GM12878 (cell line): ENCODE measurements at regions not wholly inside any gene's neighbourhood (a gene's known extent, or its start where the extent isn't known, plus 50 kb on each side); places are given as distances from the start of the nearest gene placed in this dataset.

ENCODE experiments used
- ATAC-seq: fragments of 200-7000 bp; cut with Tn5 transposase; 3 replicates; pipeline ENCODE4 v1.9.1; 2020; ENCODE audit warnings: mild to moderate bottlenecking, moderate library complexity
- BruUV-seq: library from RNA; stranded (reverse); fragments of 400-500 nt; replicated peaks from 2 replicates; lab custom pipeline; 2021; lab: Mats Ljungman, UMichigan
- CTCF ChIA-PET: fragments of 300-600 bp; sonication (Branson Sonifier 250); formaldehyde crosslinking; extraction: SDS; loops from one replicate; lab custom pipeline; 2021; ENCODE audit warnings: inconsistent platforms; lab: Yijun Ruan, JAX
- POLR2A ChIA-PET: fragments of 350-600 bp; formaldehyde crosslinking; extraction: SDS; loops from one replicate; lab custom pipeline; 2021; ENCODE audit warnings: inconsistent platforms; lab: Charles Lee
- RAD21 ChIA-PET: fragments of 300-600 bp; sonication (Branson Sonifier 250); formaldehyde crosslinking; loops from one replicate; lab custom pipeline; 2023; ENCODE audit warnings: antibody characterized with exemption; ENCODE audit not compliant: unreplicated experiment; lab: Charles Lee
- SMC1A ChIA-PET: fragments of 300-600 bp; sonication (Branson Sonifier 250); formaldehyde crosslinking; loops from one replicate; lab custom pipeline; 2023; ENCODE audit not compliant: unreplicated experiment, uncharacterized antibody; lab: Charles Lee
- DNase-seq: peaks from one replicate; pipeline ENCODE4 v3.0.0-alpha.2; 2011; ENCODE audit warnings: low read depth, low spot score
- FAIRE-seq: peaks from 3 replicates; lab custom pipeline; 2011; peaks lifted over from hg19 to GRCh38; lab: Jason Lieb, UNC
- H2AFZ ChIP-seq: 2 replicates; pipeline ENCODE4 v1.6.0; 2011; ENCODE audit warnings: low read depth, low read length, control low read depth; ENCODE audit not compliant: control insufficient read depth
- H3K27ac ChIP-seq: 2 replicates; pipeline ENCODE4 v1.5.1; 2011; ENCODE audit warnings: control low read depth; ENCODE audit not compliant: control insufficient read depth, insufficient read depth
- H3K27me3 ChIP-seq, 2 experiments: replicated peaks in 1 of 2; 2 replicates each; pipeline versions ENCODE4 v1.6.0 to v1.6.1; 2011; ENCODE audit warnings: low read length in 1 of 2; ENCODE audit not compliant: control insufficient read depth in 2 of 2, insufficient read depth in 2 of 2
- H3K36me3 ChIP-seq, 2 experiments: 2 replicates each; pipeline ENCODE4 v1.5.1; 2011; ENCODE audit warnings: low read length in 1 of 2; ENCODE audit not compliant: control insufficient read depth in 2 of 2, insufficient read depth in 2 of 2
- H3K4me1 ChIP-seq: 2 replicates; pipeline ENCODE4 v1.6.1; 2011; ENCODE audit warnings: mild to moderate bottlenecking, low read length, moderate library complexity, mixed read lengths; ENCODE audit not compliant: control insufficient read depth, insufficient read depth
- H3K4me2 ChIP-seq: 2 replicates; pipeline ENCODE4 v1.6.0; 2011; ENCODE audit warnings: control low read depth; ENCODE audit not compliant: control insufficient read depth, insufficient read depth
- H3K4me3 ChIP-seq: fragments of 200-600 bp; sonication (generic); 2 replicates; pipeline ENCODE4 v1.5.1; 2016
- H3K79me2 ChIP-seq: 2 replicates; pipeline ENCODE4 v1.6.0; 2011; ENCODE audit warnings: low read length; ENCODE audit not compliant: control insufficient read depth, insufficient read depth
- H3K9ac ChIP-seq: 2 replicates; pipeline ENCODE4 v1.8.0; 2011; ENCODE audit warnings: low read length, control low read depth, mixed read lengths; ENCODE audit not compliant: control insufficient read depth, insufficient read depth
- H3K9me3 ChIP-seq: replicated peaks from 3 replicates; pipeline ENCODE4 v1.5.1; 2011; ENCODE audit warnings: mild to moderate bottlenecking, low read length; ENCODE audit not compliant: control insufficient read depth, insufficient read depth
- H4K20me1 ChIP-seq: 2 replicates; pipeline ENCODE4 v1.6.0; 2011; ENCODE audit not compliant: control insufficient read depth, insufficient read depth
- ASH2L ChIP-seq: fragments of 300-600, 200-600 bp; sonication (generic); IDR thresholded peaks from 2 replicates; pipeline ENCODE4 v1.6.1; 2017; ENCODE audit warnings: low read depth, mild to moderate bottlenecking, borderline replicate concordance
- HDAC6 ChIP-seq: fragments of 200-600 bp; sonication (generic); IDR thresholded peaks from one replicate; pipeline ENCODE4 v1.8.0; 2017; ENCODE audit warnings: antibody characterized with exemption; ENCODE audit not compliant: unreplicated experiment
- IRF4 ChIP-seq: IDR thresholded peaks from 2 replicates; pipeline ENCODE4 v1.6.1; 2011; ENCODE audit warnings: low read depth, low read length
- MYB ChIP-seq: fragments of 150-350 bp; IDR thresholded peaks from 2 replicates; pipeline ENCODE4 v1.6.1; 2014; ENCODE audit warnings: mild to moderate bottlenecking, low read depth, low read length, borderline replicate concordance
- RB1 ChIP-seq: fragments of 450-650 bp; formaldehyde crosslinking; IDR thresholded peaks from 2 replicates; pipeline ENCODE4 v1.6.1; 2017; ENCODE audit warnings: mild to moderate bottlenecking, borderline replicate concordance
- STAT3 ChIP-seq: IDR thresholded peaks from 2 replicates; pipeline ENCODE4 v1.6.1; 2011; ENCODE audit warnings: low read depth, low read length, improper control_type of control experiment
- ZBED1 ChIP-seq: IDR thresholded peaks from 2 replicates; pipeline ENCODE4 v1.6.1; 2016; ENCODE audit warnings: borderline replicate concordance
- WGBS: methylation state at CpG from one replicate; pipeline ENCODE4 v1.1.6; 2016; ENCODE audit warnings: low lambda C conversion rate; ENCODE audit not compliant: insufficient replicate concordance, insufficient coverage; ENCODE audit errors: missing lambda C conversion rate; 5-methylcytosine and 5-hydroxymethylcytosine counted together
- in situ Hi-C: fragments of 300-500 bp; cut with MboI; formaldehyde crosslinking; loops from 9 replicates; pipeline ENCODE4 v1.14.3; 2018; ENCODE audit warnings: mixed read lengths
- intact Hi-C: fragments of 100-400 bp; cut with micrococcal nuclease; formaldehyde crosslinking; loops from one replicate; pipeline ENCODE4 v1.14.2; 2022; ENCODE audit not compliant: unreplicated experiment
- TF ChIP-seq, protein P1 (sequence below): fragments of 450-650 bp; IDR thresholded peaks from 2 replicates; pipeline ENCODE4 v1.6.1; 2017; ENCODE audit warnings: mild to moderate bottlenecking, low read depth, inconsistent platforms; ENCODE audit not compliant: poor library complexity, severe bottlenecking
- TF ChIP-seq, protein P2 (sequence below): IDR thresholded peaks from 2 replicates; pipeline ENCODE4 v1.6.1; 2012; ENCODE audit warnings: low read length, inconsistent platforms

DNA sequence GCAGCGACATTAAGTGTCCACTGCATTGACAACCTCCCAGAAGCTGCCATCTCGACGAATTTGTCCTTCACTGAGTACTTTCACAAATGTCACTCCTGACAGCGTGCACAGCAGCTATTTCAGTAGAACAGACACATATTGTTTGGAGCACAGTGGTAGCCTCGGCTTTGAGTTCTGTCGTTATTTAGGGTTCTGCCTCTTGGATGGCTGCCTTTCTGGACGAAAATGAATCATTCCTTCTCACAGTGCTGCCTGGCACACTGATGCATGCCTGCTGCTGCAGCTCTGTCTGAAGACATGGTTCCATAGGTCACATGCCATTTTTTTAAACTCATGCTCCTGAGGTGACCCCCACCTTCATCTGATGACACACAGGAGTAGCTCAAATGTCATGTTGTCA is 477.0 kb downstream of the C6orf118 start:
- H3K9ac ChIP-seq, result no peak overlapping the region
- no peak overlapping the region for H2AFZ ChIP-seq
- no peak overlapping the region for H3K4me2 ChIP-seq
- intact Hi-C loops, result no loop called here
- RAD21 ChIA-PET, result no interaction called here
- H3K4me1 ChIP-seq, result no peaks in the 10 kb centered on the region
- H3K36me3 ChIP-seq, result no peaks in the 10 kb centered on the region
- no peaks in the 10 kb centered on the region for H3K27me3 ChIP-seq
- H3K79me2 ChIP-seq, result no peaks in the 10 kb centered on the region
- no peak for DNase-seq
- TF ChIP-seq, protein P1, sequence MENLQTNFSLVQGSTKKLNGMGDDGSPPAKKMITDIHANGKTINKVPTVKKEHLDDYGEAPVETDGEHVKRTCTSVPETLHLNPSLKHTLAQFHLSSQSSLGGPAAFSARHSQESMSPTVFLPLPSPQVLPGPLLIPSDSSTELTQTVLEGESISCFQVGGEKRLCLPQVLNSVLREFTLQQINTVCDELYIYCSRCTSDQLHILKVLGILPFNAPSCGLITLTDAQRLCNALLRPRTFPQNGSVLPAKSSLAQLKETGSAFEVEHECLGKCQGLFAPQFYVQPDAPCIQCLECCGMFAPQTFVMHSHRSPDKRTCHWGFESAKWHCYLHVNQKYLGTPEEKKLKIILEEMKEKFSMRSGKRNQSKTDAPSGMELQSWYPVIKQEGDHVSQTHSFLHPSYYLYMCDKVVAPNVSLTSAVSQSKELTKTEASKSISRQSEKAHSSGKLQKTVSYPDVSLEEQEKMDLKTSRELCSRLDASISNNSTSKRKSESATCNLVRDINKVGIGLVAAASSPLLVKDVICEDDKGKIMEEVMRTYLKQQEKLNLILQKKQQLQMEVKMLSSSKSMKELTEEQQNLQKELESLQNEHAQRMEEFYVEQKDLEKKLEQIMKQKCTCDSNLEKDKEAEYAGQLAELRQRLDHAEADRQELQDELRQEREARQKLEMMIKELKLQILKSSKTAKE, result no peak
- TF ChIP-seq HDAC6 (no peak), ASH2L (no peak), MYB (no peak)
- TF ChIP-seq, all 136 proteins: peak for 0
- ATAC-seq, result no peak
- ChIA-PET SMC1A (interaction anchor here (0.9 kb wide), 1 partner anchor 96 kb away, joined by 3 read pairs; no protein-coding TSS in a partner anchor), CTCF (no interaction called here), POLR2A (no interaction called here)
- Histone ChIP-seq H3K4me3 (no peak overlapping the region), H3K27ac (no peak overlapping the region), H3K9me3 (no peaks in the 10 kb centered on the region), H4K20me1 (no peaks in the 10 kb centered on the region)
- no TSS peak for BruUV-seq
- no peak for FAIRE-seq
- WGBS, result 7% methylated on average over 7 of the region's 7 CpGs
- in situ Hi-C loops, result no loop called here

GRCh38 chr6:164827537-164827936 is 481.9 kb downstream of the C6orf118 start:
- POLR2A ChIA-PET, result interaction anchor here (0.7 kb wide), 1 partner anchor 26 kb away, joined by 6 read pairs; no protein-coding TSS in a partner anchor
- Histone ChIP-seq H3K79me2 (no peaks in the 10 kb centered on the region), H3K4me2 (no peak overlapping the region), H3K9ac (no peak overlapping the region), H3K36me3 (no peaks in the 10 kb centered on the region), H2AFZ (no peak overlapping the region), H3K4me3 (no peak overlapping the region), H3K9me3 (no peaks in the 10 kb centered on the region), H3K27me3 (no peaks in the 10 kb centered on the region), H3K4me1 (no peaks in the 10 kb centered on the region), H3K27ac (no peak overlapping the region), H4K20me1 (no peaks in the 10 kb centered on the region)
- no peak for ATAC-seq
- CTCF ChIA-PET, result no interaction called here
- no peak for DNase-seq
- intact Hi-C loops (no loop called here), in situ Hi-C loops (no loop called here)
- no peak for FAIRE-seq
- whole genome bisulfite sequencing, result 41% methylated on average over 8 of the region's 8 CpGs
- SMC1A ChIA-PET, result no interaction called here
- BruUV-seq, result no TSS peak
- RAD21 ChIA-PET, result no interaction called here
- TF ChIP-seq STAT3, result no peak
- no peak for TF ChIP-seq IRF4
- TF ChIP-seq RB1, result no peak
- TF ChIP-seq, protein P2, sequence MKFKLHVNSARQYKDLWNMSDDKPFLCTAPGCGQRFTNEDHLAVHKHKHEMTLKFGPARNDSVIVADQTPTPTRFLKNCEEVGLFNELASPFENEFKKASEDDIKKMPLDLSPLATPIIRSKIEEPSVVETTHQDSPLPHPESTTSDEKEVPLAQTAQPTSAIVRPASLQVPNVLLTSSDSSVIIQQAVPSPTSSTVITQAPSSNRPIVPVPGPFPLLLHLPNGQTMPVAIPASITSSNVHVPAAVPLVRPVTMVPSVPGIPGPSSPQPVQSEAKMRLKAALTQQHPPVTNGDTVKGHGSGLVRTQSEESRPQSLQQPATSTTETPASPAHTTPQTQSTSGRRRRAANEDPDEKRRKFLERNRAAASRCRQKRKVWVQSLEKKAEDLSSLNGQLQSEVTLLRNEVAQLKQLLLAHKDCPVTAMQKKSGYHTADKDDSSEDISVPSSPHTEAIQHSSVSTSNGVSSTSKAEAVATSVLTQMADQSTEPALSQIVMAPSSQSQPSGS, result no peak
- TF ChIP-seq ZBED1, result no peak
